Activated effector memory CD4-positive, alpha-beta T cell treated with anti-CD3 and anti-CD28 coated beads, Interleukin-2, amount 50 U/mL, for 16 hours (primary cell): ENCODE measurements at regions not wholly inside any gene's neighbourhood (a gene's known extent, or its start where the extent isn't known, plus 50 kb on each side); places are given as distances from the start of the nearest gene placed in this dataset.

ENCODE experiments used
- DNase-seq: peaks from one replicate; pipeline ENCODE4 v3.0.0-alpha.2; 2020

DNA sequence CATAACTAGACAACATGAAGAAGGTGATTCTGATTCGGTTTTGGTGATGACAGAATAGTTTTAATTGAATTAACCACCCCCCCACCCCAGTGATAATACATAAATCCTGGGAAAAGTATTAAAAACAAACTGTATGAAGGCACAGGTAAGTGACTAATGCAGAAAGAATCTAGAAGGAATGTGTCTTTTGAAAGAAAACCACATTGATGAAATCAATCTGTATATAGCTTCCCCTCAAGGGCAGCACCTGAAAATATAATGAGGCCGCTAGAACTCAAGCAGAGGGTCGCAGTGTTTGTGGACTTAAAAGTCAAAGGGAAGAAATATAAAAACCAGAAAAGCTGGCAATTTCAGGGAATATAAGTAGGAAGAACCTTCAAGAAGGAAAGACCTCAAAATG, 580.5 kb upstream of the CHORDC1 start:
- no peak for DNase-seq

DNA sequence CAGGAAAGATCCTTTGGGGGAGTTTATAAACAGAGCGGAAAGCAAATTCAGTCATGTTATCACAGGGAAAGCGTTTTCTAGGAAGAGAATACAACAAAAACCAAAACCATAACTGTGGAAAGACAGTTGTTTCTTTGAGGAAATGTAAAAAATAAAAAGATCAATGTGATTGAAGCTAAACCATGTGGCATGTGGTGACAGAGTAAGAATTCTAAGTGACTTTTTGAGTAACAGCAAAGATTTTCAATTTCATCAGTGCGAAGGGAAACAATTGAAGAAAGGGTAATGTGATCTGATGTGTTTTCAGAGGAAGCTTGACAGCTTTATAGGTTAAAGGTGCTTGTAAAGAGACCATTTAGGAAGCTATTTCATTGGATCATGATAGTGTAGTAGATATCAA, 575.9 kb upstream of the CHORDC1 start:
- no peak for DNase-seq

DNA sequence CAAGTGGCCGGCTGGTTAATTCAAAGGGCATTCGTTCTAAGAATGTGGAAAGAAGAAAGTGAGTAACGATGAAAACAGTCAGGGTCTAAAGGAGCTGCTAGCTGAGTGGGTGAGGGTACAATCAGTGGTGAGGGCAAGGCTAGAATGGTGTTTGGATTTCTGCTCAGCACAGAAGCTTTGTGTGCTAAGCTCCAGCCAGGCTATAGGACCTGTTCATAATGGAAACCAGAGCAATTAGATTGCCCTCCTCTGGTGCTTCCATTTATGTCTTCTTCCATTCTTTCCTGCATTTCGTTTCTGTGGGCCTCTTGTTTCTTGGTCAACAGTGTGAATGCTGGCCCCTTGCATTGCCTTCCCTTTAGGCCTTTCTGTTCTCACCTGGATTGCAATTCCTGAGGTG, 572.9 kb upstream of the CHORDC1 start:
- DNase-seq = no peak

DNA sequence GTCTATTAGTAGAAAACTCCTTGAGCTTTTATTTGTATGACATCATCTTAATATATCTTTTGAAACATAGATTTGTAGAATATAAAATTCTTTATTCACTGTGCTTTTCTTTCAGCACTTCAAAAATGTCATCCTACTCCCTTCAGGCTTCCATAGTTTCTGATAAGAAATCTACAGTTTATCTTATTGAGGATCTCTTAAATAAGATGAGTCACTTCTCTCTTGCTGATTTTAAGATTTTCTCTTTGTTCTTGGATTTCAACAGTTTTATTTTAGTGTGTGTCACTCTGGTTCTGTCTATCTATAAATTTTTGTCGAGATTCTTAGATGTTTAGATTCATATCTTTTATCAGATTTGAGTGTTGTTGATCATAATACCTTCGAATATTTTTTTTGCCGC, 566.1 kb upstream of the CHORDC1 start:
- DNase-seq = no peak

DNA sequence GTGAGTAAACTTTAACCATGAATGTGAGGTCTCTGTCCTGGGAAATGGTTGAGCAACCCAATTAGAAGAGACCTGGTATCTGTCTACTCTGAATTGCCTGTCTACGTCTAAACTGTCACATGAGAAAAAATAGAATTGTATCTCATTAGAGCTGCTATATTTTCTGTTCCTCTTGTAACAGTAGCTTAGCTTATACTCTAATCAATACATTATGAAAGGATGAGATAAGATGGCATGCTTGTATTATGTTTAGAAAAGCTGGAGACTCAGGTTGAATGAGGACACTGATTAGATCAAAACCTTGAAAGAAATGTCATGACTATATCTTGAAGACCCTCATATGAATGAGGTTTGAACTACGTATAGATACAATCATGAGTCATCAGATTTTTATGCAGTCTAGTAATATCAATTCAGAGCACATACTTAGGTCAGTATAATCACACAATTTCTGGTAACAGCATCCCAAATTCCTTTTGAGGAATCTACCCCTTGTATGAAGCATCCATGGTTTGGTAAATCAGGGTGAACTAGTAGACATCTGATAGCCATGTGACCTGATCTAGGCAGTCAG, 561.5 kb upstream of the CHORDC1 start:
- DNase-seq = no peak

DNA sequence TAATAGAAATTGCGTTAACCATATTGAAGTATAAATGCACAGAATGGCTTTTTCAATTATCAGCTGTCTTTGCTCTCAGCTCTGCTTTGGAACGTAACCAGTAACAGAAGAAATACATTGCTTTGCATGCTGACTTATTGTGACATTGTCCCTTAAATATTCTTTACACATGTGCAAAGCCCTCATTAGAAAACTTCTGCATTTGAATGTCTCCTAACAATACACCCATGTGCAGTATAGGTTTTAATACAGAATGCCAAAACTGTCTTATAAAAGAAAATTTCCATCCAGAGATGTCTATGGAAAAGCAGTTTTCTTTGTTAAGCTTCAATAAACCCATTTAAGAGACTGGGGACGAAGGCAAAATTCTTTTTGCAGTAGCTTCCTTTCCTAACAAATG, 560.3 kb upstream of the CHORDC1 start:
- no peak for DNase-seq

DNA sequence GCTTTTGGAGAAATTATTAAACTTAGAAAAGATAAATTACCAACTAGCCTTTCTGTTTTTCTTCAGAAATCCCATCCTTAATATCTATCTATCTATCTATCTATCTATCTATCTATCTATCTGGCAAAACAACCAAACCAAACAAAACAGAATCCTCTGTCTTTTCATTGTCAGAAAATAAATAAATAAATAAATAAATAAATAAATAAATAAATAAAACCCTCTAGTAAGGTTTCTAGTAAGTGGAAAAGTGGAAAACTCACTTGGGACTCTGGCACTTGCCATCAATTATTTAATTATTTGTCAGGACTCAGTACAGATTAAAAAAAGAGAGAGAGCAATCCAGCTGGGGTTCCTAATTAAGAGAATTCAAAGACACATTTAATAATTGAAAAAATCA, 556.2 kb upstream of the CHORDC1 start:
- DNase-seq = no peak

DNA sequence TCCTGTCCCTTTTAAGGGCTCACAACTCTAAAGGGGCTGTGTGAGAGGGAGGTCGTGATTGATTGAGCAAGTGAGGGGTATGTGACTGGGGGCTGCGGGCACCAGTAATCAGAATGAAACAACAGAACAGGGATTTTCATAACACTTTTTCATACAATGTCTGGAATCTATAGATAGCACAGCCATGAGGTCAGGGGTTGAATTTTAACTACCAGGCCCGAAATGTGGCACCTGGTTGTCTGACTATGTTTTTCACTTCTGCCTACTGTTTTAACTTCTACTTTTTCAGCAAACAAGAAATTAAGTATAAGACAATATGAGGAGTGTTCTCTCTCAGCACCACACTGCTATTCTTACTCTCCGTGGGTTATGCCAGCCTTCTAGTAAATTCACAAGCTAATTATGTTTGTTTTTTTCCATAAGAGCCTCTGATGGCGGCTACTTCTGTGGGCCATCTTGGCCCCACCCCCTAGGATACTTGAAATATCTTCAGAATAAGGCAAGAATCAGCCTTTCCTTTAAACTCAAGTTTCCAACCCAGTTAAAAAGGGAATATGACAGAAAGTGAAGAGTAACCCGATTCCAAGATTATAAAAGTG, 552.8 kb upstream of the CHORDC1 start:
- DNase-seq = no peak

DNA sequence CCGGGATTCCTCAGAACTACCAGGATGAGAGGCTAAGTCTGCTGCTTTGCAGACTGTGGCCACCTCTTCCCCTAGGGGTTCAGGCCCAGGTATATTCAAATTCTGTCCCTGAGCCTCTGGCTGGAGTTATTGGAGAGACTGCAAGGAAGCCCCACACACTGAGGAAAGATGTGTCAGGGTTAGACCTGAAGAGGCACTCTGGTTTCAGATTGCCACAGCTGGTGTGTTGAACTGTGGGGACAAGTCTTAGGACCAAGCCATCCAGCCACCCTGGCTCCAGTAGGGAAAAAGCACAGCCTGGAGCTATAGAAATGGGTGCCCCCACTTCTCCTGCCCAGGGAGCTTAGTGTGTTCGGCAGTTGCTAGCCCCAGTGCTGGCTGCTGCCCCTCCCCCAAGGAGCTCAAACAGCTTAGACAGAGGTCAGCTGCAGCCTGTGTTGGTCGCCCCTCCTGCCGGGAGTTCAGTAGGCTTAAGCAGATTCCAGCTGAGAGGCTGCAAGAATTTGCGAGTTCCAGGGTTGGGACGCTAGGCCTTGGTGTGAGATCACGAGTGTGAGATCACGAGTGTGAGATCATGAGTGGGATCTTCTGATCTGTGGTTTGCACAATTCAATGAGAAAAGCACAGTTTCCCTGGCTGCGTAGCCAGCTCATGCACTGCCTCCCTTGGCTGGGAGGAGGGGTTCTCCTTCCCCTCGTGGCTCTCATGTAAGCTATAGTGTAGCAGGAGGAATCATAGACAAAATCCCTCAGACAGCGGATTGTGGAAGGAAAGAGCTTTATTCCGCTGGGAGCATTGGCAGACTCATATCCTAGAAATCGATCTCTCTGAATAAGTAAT, 552.1 kb upstream of the CHORDC1 start:
- peak; percentile 38 for DNase-seq

DNA sequence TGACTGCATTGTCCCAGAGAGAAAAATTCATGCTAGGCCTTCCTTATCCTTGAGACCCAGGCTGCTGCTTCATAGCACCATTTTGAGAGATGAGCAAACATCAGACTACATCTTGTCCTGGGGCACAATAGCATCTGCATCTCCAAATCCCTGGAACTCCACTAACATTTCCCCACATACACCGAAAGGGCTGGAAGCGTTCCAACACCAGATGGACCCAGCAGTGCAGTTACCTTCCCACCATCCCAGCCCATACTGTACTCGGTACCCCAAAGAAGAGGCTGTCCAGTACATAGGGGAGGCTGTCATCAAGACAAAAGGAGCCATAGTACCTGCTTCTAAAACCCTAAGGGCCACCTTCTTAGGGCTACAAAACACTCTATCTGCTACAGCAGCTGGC, 547.2 kb upstream of the CHORDC1 start:
- DNase-seq = no peak

DNA sequence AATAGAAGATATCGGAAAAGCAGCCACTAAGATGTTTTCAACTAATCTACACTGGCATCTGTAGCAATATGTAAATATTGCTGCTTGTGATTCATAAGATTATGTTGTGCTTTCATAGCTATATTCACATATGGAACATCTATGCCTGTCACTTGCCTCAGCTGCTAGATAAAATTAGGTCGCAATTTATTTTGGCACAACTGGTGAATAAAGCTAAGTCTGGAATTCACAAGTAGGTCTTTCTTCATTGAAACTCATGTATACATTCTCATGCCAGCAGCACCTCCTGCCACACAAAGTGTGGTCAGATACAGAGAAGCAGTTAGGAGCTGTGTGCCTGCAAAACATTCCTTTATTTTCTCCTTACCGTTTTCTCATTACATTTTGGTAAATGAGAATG, 543.3 kb upstream of the CHORDC1 start:
- DNase-seq = no peak

DNA sequence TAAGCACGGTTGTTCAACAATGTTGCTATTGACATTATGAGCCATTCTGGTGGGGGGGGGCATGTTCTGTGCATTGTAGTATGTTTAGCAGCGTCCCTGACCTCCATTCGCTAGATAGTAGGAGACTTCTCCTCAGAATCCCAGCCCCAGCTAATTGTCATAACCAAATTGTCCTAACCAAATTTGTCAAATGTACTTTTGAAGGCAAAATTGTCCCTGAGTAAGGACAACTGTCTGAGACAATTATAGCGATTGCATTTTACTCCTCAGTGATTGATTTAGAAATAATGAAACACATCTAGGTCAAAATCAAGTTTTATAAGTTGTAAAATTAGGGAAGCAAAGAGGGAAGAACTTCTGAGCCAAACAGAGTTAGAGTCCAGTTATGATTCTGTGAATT, 541.8 kb upstream of the CHORDC1 start:
- no peak for DNase-seq

DNA sequence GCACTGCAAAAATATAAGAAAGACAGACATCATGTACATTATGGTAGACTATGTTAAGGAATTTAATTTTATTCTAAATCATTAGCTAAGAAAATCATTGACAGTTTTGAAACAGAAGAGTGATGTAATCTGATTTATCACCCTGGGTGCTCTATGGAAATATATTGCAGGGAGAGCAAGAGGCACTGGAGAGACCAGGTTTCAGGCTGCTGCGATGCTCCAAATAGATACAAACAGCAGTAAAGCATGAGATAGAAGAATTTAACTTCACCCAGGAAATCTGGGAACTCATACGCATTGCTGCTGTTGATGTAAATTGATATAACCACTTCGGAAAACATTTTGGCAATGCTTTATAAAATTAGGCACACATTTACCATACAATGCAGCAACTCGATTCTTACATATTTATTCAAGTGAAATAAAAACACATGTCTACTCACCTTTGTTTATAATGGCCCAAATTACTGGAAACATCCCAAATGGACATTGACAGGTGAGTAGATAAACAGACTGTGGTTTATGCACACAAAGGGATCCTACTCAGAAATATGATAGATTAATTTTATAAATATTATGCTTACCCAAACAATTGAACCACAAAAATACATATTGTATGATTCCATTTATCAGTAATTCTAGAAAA, 535.1 kb upstream of the CHORDC1 start:
- no peak for DNase-seq

DNA sequence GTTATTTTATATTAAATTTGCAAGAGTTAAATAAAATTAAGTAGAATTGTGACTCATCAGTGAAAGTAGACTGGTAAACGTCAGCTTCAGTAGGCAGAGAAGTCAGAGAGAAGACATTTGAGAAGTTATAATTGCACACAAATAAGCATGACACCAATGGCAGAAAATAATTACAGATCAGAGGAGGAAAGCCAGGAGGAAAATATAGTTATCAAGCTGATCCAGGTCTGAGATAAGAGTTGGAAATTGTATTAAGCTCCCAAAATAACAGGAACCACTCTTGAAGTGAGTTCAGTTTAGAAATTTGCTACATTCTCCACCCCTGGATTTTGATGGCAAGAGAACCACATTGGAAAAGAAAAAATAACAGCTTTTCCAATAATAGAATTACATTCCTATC, 533.8 kb upstream of the CHORDC1 start:
- DNase-seq = no peak

DNA sequence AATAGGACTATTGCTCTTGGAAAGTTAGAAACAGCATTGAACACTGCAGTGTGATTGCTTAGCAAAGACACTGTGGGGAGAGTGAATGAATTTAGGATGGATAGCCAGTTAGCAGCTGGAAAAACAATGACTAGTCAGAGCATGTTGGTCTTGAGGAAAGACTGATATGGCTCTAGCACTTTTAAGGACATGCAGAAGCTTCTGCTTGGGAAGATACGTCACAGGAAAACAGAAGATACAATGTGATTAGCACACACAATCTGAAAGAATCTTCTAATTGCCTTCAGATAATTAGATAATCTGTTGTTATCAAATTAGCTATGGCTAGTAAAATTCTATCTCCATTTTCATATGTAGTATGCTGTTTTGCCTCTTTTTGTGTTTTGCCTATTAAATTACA, 530.7 kb upstream of the CHORDC1 start:
- no peak for DNase-seq

DNA sequence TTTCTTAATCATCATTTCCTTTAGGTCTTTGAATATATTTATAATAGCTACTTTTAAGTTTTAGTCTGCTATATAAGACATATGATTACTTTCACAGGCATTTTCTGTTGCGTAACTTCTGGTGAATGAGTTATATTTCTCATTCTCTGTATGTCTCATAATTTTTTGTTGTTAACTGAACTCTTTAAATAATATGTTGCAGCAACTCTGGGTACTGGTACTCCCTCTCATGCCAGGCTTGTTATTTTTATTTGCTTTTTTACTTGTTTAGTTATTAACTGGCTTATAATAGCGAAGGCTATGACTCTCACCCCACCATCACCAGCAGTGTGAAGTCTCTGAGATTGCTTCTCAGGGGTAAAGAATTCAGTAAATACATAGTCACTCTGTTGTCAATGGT, 524.2 kb upstream of the CHORDC1 start:
- DNase-seq = no peak

DNA sequence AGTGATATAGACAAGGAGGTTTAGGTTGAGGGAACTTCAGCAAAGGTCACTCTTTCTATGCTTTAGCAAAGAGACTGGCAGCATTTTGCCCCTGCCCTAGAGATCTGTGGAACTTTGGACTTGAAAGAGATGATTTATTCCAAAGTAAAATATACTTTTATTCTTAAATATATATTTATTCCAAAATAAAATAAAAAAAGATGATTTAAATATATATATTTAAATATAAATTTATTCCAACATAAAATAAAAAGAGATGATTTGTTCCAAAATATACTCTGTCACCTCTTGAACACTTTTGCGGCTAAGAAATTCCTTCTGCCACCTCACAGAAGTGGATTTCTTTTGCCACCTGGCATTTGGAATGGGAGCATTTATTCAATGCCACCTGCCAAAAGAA, 521.3 kb upstream of the CHORDC1 start:
- DNase-seq = no peak

DNA sequence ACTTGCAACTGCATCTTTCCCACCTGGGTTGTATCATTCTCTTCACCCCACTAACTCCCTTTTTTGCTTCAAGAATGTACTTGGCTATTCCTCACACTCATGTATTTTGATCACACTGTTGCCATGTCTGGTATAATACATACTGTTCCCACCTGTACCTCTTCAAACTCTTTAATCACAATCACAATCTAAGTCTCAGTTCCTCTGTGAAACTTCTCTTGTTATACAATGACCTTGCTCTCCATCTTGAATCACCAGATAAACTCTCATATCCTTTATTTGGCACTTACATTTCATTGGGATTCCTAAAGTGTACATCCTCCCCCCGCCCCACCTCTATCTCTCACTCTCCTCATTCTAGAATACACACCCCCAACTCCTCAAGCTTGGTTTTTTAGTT, 516.0 kb upstream of the CHORDC1 start:
- no peak for DNase-seq

DNA sequence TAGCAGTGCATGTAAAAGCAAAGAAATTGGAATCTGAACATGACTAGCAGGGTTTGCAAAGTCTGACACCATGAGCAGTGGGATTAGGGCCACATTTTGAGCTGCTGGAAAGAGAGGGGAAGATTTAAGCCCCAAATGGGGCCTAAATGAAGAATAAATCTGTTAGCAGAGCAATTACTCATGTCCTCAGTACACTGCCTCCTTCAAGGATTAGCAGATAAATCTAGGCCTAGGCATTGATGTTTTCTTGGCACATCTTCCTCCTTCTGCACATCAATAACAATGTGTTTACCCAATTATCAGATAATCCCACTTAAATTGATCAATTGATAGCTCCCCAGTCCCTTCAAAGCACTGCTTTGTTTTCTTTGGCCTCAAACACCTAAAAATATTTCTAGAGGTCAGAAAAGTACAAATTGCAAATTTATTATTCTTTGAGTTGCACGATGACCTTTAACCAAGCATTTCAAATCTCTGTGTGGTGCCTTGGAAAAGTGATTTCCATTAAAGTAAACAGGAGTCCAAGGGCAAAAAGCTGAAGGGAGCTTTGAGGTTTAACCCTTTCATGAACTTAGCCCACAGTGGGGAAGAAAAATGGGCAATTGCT, 514.7 kb upstream of the CHORDC1 start:
- no peak for DNase-seq

DNA sequence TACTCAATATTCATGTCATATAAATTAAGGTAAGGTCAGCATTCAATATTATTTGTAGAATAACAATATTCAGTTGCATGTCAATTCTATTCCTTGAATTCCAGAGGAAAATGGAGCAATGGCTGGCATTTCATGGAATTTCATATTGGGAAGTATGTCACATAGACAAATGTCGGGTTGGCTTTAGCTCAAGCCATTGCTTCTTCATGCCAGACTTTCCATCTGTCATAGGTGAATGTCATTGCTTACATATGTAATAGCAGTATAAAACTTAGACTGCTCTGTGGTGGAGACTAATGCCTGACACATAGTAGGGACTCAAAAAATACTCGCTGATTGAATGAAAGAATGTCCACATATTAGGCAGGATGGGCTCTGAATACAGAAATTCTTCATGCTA, 509.6 kb upstream of the CHORDC1 start:
- no peak for DNase-seq

DNA sequence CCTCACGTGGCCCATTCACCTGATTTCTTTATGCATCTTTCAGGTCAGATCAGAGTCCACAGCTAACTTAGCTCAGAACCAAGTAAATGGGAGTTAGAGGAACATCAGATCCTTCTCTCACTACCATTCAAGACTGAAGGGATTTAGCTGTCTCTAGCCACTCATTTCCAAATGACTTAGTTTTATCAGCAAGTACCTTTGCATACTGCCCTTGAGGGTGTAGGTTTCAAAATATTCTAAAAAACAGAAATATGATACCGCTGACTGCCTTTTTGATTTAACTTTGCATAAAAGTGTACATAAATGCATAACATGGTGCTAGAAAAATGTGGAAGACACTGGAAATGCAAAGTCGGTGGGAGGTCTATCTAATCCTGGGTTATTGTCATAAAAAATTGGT, 500.6 kb upstream of the CHORDC1 start:
- no peak for DNase-seq

DNA sequence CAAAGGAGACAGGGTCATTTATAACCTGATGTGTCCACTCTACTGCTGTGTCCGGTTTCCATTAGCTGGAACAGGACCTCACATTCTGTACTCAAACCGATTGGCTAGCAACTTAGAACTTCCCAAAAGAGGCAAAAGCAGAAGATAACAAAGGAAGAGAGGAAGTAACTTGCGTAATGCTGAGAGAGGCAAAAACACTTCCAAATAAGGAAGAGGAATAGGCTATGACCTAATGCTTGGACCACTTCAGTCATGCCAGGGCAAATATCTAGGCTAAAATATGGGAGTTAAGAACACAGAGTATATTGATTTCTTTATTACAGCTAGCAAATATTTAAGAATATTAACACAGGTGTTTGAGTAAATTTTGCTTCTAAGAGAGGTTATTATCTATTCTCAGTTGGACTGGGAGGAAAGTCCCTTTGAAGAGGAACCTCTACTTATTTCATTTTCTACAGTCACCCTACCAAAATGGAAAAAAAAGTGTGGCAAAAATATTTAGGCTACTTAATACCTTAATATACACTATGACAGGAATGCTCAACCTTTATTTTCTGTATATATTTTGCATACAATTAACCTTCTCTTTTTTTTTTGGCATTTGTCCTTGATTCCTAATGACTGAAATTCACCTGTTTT, 499.8 kb upstream of the CHORDC1 start:
- no peak for DNase-seq

DNA sequence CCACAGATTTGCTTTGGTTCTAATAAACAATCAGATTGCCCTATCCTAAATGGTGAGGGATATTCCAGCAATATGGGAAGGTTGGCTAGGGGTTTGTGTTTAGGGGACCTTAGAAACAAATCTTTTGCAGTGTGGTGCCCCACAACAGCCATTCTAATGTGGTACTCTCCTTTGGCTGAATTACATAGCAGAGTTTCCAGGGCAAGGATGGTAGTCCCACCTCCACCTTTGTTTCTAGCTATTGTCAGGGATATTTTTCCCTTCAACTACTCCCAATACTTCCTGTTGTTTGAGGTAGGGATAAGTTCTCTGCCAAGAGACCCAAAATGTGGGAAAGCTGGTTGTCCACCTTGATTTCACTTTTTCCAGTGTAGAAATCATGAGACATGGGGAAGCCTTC, 494.7 kb upstream of the CHORDC1 start:
- DNase-seq = no peak
